Mammary epithelial cell (primary cell): ENCODE measurements at regions not wholly inside any gene's neighbourhood (a gene's known extent, or its start where the extent isn't known, plus 50 kb on each side); places are given as distances from the start of the nearest gene placed in this dataset.

ENCODE experiments used
- EZH2 ChIP-seq: IDR thresholded peaks from 2 replicates; pipeline ENCODE4 v1.6.1; 2012; ENCODE audit warnings: low read length, inconsistent platforms, borderline replicate concordance
- TF ChIP-seq, protein P1 (sequence below), 2 donors: IDR thresholded peaks in 1 of 2; conservative IDR thresholded peaks in 1 of 2; 2 replicates each; pipeline ENCODE4 v1.5.1; 2011 to 2012; ENCODE audit warnings: inconsistent platforms in 2 of 2, low read length in 2 of 2, mild to moderate bottlenecking in 2 of 2, control low read depth in 1 of 2, low read depth in 1 of 2; ENCODE audit not compliant: insufficient read depth in 1 of 2; ENCODE audit errors: extremely low read depth in 1 of 2

GRCh38 chr2:164127971-164128527, 392.2 kb upstream of the FIGN start:
- TF ChIP-seq, protein P1, sequence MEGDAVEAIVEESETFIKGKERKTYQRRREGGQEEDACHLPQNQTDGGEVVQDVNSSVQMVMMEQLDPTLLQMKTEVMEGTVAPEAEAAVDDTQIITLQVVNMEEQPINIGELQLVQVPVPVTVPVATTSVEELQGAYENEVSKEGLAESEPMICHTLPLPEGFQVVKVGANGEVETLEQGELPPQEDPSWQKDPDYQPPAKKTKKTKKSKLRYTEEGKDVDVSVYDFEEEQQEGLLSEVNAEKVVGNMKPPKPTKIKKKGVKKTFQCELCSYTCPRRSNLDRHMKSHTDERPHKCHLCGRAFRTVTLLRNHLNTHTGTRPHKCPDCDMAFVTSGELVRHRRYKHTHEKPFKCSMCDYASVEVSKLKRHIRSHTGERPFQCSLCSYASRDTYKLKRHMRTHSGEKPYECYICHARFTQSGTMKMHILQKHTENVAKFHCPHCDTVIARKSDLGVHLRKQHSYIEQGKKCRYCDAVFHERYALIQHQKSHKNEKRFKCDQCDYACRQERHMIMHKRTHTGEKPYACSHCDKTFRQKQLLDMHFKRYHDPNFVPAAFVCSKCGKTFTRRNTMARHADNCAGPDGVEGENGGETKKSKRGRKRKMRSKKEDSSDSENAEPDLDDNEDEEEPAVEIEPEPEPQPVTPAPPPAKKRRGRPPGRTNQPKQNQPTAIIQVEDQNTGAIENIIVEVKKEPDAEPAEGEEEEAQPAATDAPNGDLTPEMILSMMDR (conservative IDR thresholded peaks at IDR 0.05 in 1 of 2, IDR thresholded peaks at IDR 0.05 in 1 of 2; ENCODE audit: extremely low read depth in 1 of 2, insufficient read depth in 1 of 2, low read depth in 1 of 2, low read length in 2 of 2) = no peak
- TF ChIP-seq EZH2 = no peak
